NCI-H345 (cell line): ENCODE measurements at regions not wholly inside any gene's neighbourhood (a gene's known extent, or its start where the extent isn't known, plus 50 kb on each side); places are given as distances from the start of the nearest gene placed in this dataset.
"Not testable (repeated sequence)": the region's sequence is repeated elsewhere in the genome, so short reads cannot be mapped to it uniquely, and the experiment has no call there.

ENCODE experiments used
- DNase-seq: peaks from one replicate; lab custom pipeline; 2025; lab: John Stamatoyannopoulos, UW

GRCh38 chr15:81939604-81940440 is 106.0 kb downstream of the MEX3B start:
- DNase-seq, result no peak

- DNase-seq, result no peak
These were observed 108.6 kb downstream of the MEX3B start for GRCh38 chr15:81937189-81937588.

- no peak for DNase-seq
These were observed 115.0 kb downstream of the MEX3B start for GRCh38 chr15:81930582-81931369.

GRCh38 chr15:81929557-81929956 is 116.3 kb downstream of the MEX3B start:
- DNase-seq, result no peak

GRCh38 chr15:81926981-81927380 is 118.8 kb downstream of the MEX3B start:
- DNase-seq, result no peak

GRCh38 chr15:81924729-81925128 is 121.1 kb downstream of the MEX3B start:
- no peak for DNase-seq

- DNase-seq, result no peak
These were observed 122.1 kb downstream of the MEX3B start for GRCh38 chr15:81923561-81924350.

- DNase-seq, result no peak
These were observed 123.7 kb downstream of the MEX3B start for GRCh38 chr15:81922143-81922542.

- DNase-seq, result no peak
These were observed 124.7 kb downstream of the MEX3B start for GRCh38 chr15:81921163-81921562.

- DNase-seq, result not testable (repeated sequence)
These were observed 127.1 kb downstream of the MEX3B start for GRCh38 chr15:81918767-81919166.

- no peak for DNase-seq
These were observed 129.4 kb downstream of the MEX3B start for GRCh38 chr15:81916451-81916850.

GRCh38 chr15:81915990-81916389 is 129.8 kb downstream of the MEX3B start:
- DNase-seq, result no peak

- peak; percentile 92 for DNase-seq
These were observed 131.0 kb downstream of the MEX3B start for GRCh38 chr15:81914734-81915256.

- DNase-seq, result no peak
These were observed 131.5 kb downstream of the MEX3B start for GRCh38 chr15:81914333-81914732.

GRCh38 chr15:81911022-81911971 is 134.5 kb downstream of the MEX3B start:
- no peak for DNase-seq

GRCh38 chr15:81910355-81911021 is 135.3 kb downstream of the MEX3B start:
- DNase-seq, result no peak

GRCh38 chr15:81909011-81909358 is 136.8 kb downstream of the MEX3B start:
- no peak for DNase-seq

- no peak for DNase-seq
These were observed 137.7 kb downstream of the MEX3B start for GRCh38 chr15:81908111-81908510.

- no peak for DNase-seq
These were observed 138.3 kb downstream of the MEX3B start for GRCh38 chr15:81907521-81907920.

GRCh38 chr15:81905889-81906288 is 139.9 kb downstream of the MEX3B start:
- no peak for DNase-seq

GRCh38 chr15:81901319-81901718 is 144.5 kb downstream of the MEX3B start:
- no peak for DNase-seq
